Astrocyte (in vitro differentiated cells and primary cell): ENCODE measurements at regions not wholly inside any gene's neighbourhood (a gene's known extent, or its start where the extent isn't known, plus 50 kb on each side); places are given as distances from the start of the nearest gene placed in this dataset.

Experiments
- DNase-seq: peaks from one replicate; pipeline ENCODE4 v3.0.0-alpha.2; 2010; ENCODE audit warnings: low read depth
- FAIRE-seq: peaks from 2 replicates; lab custom pipeline; 2011; peaks lifted over from hg19 to GRCh38; lab: Jason Lieb, UNC
- H2AFZ ChIP-seq: 2 replicates; pipeline ENCODE4 v1.6.0; 2012; ENCODE audit warnings: low read depth, low read length, inconsistent platforms
- H3K27ac ChIP-seq: 2 replicates; pipeline ENCODE4 v1.5.1; 2011; ENCODE audit warnings: low read depth, low read length, inconsistent platforms
- H3K27me3 ChIP-seq: 2 replicates; pipeline ENCODE4 v1.6.0; 2011; ENCODE audit warnings: low read length, inconsistent platforms; ENCODE audit not compliant: insufficient read depth
- H3K36me3 ChIP-seq: 2 replicates; pipeline ENCODE4 v1.5.1; 2011; ENCODE audit warnings: low read length, inconsistent platforms; ENCODE audit not compliant: insufficient read depth
- H3K4me1 ChIP-seq: 2 replicates; pipeline ENCODE4 v1.5.1; 2011; ENCODE audit warnings: low read length, inconsistent platforms; ENCODE audit not compliant: insufficient read depth
- H3K4me2 ChIP-seq: 2 replicates; pipeline ENCODE4 v1.6.0; 2012; ENCODE audit warnings: low read length, inconsistent platforms
- H3K4me3 ChIP-seq: 2 replicates; pipeline ENCODE4 v1.5.1; 2011; ENCODE audit warnings: low read depth, mild to moderate bottlenecking, low read length, inconsistent platforms; ENCODE audit not compliant: insufficient read depth
- H3K79me2 ChIP-seq: 2 replicates; pipeline ENCODE4 v1.6.0; 2012; ENCODE audit warnings: mild to moderate bottlenecking, low read length, inconsistent platforms; ENCODE audit not compliant: insufficient read depth
- H3K9ac ChIP-seq: 2 replicates; pipeline ENCODE4 v1.6.0; 2012; ENCODE audit warnings: mild to moderate bottlenecking, low read length, inconsistent platforms
- H3K9me3 ChIP-seq: 2 replicates; pipeline ENCODE4 v1.5.1; 2012; ENCODE audit warnings: low read depth, mild to moderate bottlenecking, low read length, inconsistent platforms; ENCODE audit not compliant: insufficient read depth
- H4K20me1 ChIP-seq: 2 replicates; pipeline ENCODE4 v1.6.0; 2012; ENCODE audit warnings: low read length, inconsistent platforms; ENCODE audit not compliant: insufficient read depth
- H3K27ac Mint-ChIP-seq: one replicate; pipeline ENCODE4 v1.8.0; 2021; ENCODE audit warnings: mild to moderate bottlenecking, mixed read lengths; ENCODE audit not compliant: unreplicated experiment
- H3K27me3 Mint-ChIP-seq: one replicate; pipeline ENCODE4 v1.8.0; 2021; ENCODE audit warnings: low read depth, mixed read lengths; ENCODE audit not compliant: unreplicated experiment
- H3K36me3 Mint-ChIP-seq: one replicate; pipeline ENCODE4 v1.8.0; 2021; ENCODE audit warnings: low read depth, mixed read lengths; ENCODE audit not compliant: unreplicated experiment
- H3K4me1 Mint-ChIP-seq: one replicate; pipeline ENCODE4 v1.8.0; 2021; ENCODE audit warnings: low read depth, mixed read lengths; ENCODE audit not compliant: unreplicated experiment
- H3K4me3 Mint-ChIP-seq: one replicate; pipeline ENCODE4 v1.8.0; 2021; ENCODE audit warnings: mild to moderate bottlenecking, moderate library complexity, mixed read lengths; ENCODE audit not compliant: unreplicated experiment
- H3K9me3 Mint-ChIP-seq: one replicate; pipeline ENCODE4 v1.8.0; 2021; ENCODE audit warnings: mild to moderate bottlenecking, mixed read lengths; ENCODE audit not compliant: unreplicated experiment
- EZH2 ChIP-seq: IDR thresholded peaks from 2 replicates; pipeline ENCODE4 v1.6.1; 2012; ENCODE audit warnings: mild to moderate bottlenecking, low read length, inconsistent platforms; ENCODE audit not compliant: insufficient read depth
- TF ChIP-seq, protein P1 (sequence below): IDR thresholded peaks from 2 replicates; pipeline ENCODE4 v1.5.1; 2011; ENCODE audit warnings: low read depth, mild to moderate bottlenecking, inconsistent platforms, low read length, moderate library complexity; ENCODE audit not compliant: insufficient read depth

DNA sequence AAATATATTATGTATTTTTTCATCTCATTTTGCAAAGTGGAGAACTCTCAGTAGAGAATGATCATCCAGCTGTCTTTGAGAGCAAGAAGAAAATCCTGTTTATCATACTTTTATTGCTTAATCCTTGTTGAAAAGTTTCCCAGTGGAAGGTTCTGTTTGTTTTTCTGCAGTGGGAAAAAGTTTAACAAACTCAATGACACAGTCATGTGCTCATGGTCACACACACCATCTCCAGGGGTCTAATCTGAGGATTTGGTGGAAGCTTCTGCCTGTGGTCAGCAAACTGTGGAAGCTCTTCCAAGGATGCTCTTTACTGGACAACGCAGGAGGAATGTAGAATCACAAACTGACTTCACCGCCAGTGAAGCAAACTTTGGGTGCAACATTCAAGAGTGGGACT lies 1003.9 kb downstream of the SORCS3 start:
- DNase-seq (no peak), FAIRE-seq (no peak)
- Histone ChIP-seq H3K36me3 (no peaks in the 10 kb centered on the region), H2AFZ (no peak overlapping the region), H3K4me1 (no peaks in the 10 kb centered on the region), H3K4me3 (no peak overlapping the region), H3K9me3 (no peaks in the 10 kb centered on the region), H3K9ac (no peak overlapping the region), H4K20me1 (no peaks in the 10 kb centered on the region), H3K4me2 (no peak overlapping the region), H3K27me3 (no peaks in the 10 kb centered on the region), H3K79me2 (no peaks in the 10 kb centered on the region), H3K27ac (no peak overlapping the region)
- H3K9me3 Mint-ChIP-seq: no peaks in the 10 kb centered on the region
- TF ChIP-seq, protein P1, sequence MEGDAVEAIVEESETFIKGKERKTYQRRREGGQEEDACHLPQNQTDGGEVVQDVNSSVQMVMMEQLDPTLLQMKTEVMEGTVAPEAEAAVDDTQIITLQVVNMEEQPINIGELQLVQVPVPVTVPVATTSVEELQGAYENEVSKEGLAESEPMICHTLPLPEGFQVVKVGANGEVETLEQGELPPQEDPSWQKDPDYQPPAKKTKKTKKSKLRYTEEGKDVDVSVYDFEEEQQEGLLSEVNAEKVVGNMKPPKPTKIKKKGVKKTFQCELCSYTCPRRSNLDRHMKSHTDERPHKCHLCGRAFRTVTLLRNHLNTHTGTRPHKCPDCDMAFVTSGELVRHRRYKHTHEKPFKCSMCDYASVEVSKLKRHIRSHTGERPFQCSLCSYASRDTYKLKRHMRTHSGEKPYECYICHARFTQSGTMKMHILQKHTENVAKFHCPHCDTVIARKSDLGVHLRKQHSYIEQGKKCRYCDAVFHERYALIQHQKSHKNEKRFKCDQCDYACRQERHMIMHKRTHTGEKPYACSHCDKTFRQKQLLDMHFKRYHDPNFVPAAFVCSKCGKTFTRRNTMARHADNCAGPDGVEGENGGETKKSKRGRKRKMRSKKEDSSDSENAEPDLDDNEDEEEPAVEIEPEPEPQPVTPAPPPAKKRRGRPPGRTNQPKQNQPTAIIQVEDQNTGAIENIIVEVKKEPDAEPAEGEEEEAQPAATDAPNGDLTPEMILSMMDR: no peak
- no peak for TF ChIP-seq EZH2
- no peak overlapping the region for H3K27ac Mint-ChIP-seq
- H3K4me1 Mint-ChIP-seq: no peaks in the 10 kb centered on the region
- H3K36me3 Mint-ChIP-seq: no peaks in the 10 kb centered on the region
- H3K27me3 Mint-ChIP-seq: no peaks in the 10 kb centered on the region
- H3K4me3 Mint-ChIP-seq: no peak overlapping the region

DNA sequence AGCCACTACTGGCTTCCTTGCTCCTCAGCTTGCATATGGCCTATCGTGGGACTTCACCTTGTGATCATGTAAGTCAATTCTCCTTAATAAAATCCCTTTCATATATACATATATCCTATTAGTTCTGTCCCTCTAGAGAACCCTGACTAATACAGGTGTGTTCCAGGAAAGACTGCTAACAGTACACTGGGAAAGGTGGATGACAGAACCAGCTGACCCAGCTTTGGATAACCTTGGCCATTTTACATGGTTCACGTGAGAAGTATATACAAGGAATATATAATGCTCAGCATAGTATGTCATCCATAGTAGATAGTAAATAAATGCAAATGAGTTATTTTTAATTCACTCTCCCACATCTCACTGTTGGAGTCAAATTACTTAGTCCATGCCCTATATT lies 1003.5 kb downstream of the SORCS3 start:
- no peak overlapping the region for H3K27ac Mint-ChIP-seq
- Histone ChIP-seq H3K9ac (no peak overlapping the region), H3K36me3 (no peaks in the 10 kb centered on the region), H3K4me3 (no peak overlapping the region), H3K27me3 (no peaks in the 10 kb centered on the region), H3K79me2 (no peaks in the 10 kb centered on the region), H3K9me3 (no peaks in the 10 kb centered on the region), H3K4me2 (no peak overlapping the region), H3K4me1 (no peaks in the 10 kb centered on the region), H3K27ac (no peak overlapping the region), H4K20me1 (no peaks in the 10 kb centered on the region), H2AFZ (no peak overlapping the region)
- DNase-seq: no peak
- H3K36me3 Mint-ChIP-seq: no peaks in the 10 kb centered on the region
- no peak for FAIRE-seq
- H3K27me3 Mint-ChIP-seq: no peaks in the 10 kb centered on the region
- TF ChIP-seq, protein P1: no peak
- TF ChIP-seq EZH2: no peak
- H3K4me1 Mint-ChIP-seq: no peaks in the 10 kb centered on the region
- H3K4me3 Mint-ChIP-seq: no peak overlapping the region
- no peaks in the 10 kb centered on the region for H3K9me3 Mint-ChIP-seq

DNA sequence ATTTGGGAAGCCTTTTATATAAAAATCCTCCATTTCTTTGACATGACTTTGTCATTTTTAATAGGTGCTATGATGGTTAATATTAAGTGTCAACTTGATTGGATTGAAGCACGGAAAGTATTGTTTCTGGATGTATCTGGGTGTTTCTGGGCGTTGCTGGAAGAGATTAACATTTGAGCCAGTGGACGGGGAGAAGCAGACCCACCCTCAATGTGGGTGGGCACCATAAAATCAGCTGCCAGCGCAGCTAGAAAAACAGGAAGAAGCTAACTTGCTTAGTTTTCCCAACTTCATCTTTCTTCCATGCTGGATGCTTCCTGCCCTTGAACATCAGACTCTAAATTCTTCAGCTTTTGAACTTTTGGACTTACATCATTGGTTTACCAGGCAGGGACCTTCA lies 1003.0 kb downstream of the SORCS3 start:
- Mint-ChIP-seq H3K36me3 (no peaks in the 10 kb centered on the region), H3K27ac (no peak overlapping the region), H3K4me1 (no peaks in the 10 kb centered on the region), H3K4me3 (no peak overlapping the region), H3K27me3 (no peaks in the 10 kb centered on the region), H3K9me3 (no peaks in the 10 kb centered on the region)
- Histone ChIP-seq H3K27ac (no peak overlapping the region), H2AFZ (no peak overlapping the region), H4K20me1 (no peaks in the 10 kb centered on the region), H3K4me3 (no peak overlapping the region), H3K9me3 (no peaks in the 10 kb centered on the region), H3K36me3 (no peaks in the 10 kb centered on the region), H3K79me2 (no peaks in the 10 kb centered on the region), H3K4me2 (no peak overlapping the region), H3K4me1 (no peaks in the 10 kb centered on the region), H3K9ac (no peak overlapping the region), H3K27me3 (no peaks in the 10 kb centered on the region)
- DNase-seq: no peak
- TF ChIP-seq, protein P1: no peak
- TF ChIP-seq EZH2: no peak
- FAIRE-seq: no peak
